HepG2 (cell line): ENCODE measurements at regions not wholly inside any gene's neighbourhood (a gene's known extent, or its start where the extent isn't known, plus 50 kb on each side); places are given as distances from the start of the nearest gene placed in this dataset.

ENCODE experiments used
- ATAC-seq: fragments of 200-7000 bp; cut with Tn5 transposase; 3 replicates; pipeline ENCODE4 v1.9.1; 2020; ENCODE audit warnings: mild to moderate bottlenecking, moderate library complexity
- BruUV-seq: library from RNA; stranded (reverse); fragments of 400-500 nt; replicated peaks from 2 replicates; lab custom pipeline; 2021; lab: Mats Ljungman, UMichigan
- CTCF ChIA-PET: fragments of 300-600 bp; formaldehyde crosslinking; extraction: SDS; loops from one replicate; lab custom pipeline; 2021; ENCODE audit warnings: low total read pairs, inconsistent platforms, low intra/inter-chr PET ratio; lab: Yijun Ruan, JAX
- POLR2A ChIA-PET: fragments of 350-600 bp; sonication (Branson Sonifier 250); formaldehyde crosslinking; loops from one replicate; lab custom pipeline; 2020; ENCODE audit warnings: antibody characterized with exemption, inconsistent platforms; lab: Yijun Ruan, JAX
- DNase-seq: peaks from one replicate; pipeline ENCODE4 v3.0.0-alpha.2; 2015; ENCODE audit warnings: low spot score
- FAIRE-seq: peaks from 3 replicates; lab custom pipeline; 2011; peaks lifted over from hg19 to GRCh38; lab: Jason Lieb, UNC
- H2AFZ ChIP-seq: one replicate; pipeline ENCODE4 v1.6.1; 2011; ENCODE audit warnings: low read length, inconsistent platforms
- H3K27ac ChIP-seq: fragments of 300-600 bp; 3 replicates; pipeline ENCODE4 v1.8.0; 2011; ENCODE audit warnings: mixed run types, mild to moderate bottlenecking, mixed read lengths, low read length, inconsistent platforms; ENCODE audit not compliant: insufficient read depth; ENCODE audit errors: extremely low read length
- H3K27me3 ChIP-seq, 2 experiments: fragments of 200-600 bp in 1 of 2; 2 replicates in 1 of 2; 3 replicates in 1 of 2; pipeline versions ENCODE4 v1.6.0 to v1.8.0; 2011; ENCODE audit warnings: low read length in 2 of 2, mild to moderate bottlenecking in 2 of 2, moderate library complexity in 2 of 2, inconsistent platforms in 1 of 2; ENCODE audit not compliant: insufficient read depth in 2 of 2, control insufficient read depth in 1 of 2
- H3K36me3 ChIP-seq, 2 experiments: fragments of 200-600 bp in 1 of 2; replicated peaks in 1 of 2; 2 replicates in 1 of 2; 3 replicates in 1 of 2; pipeline versions ENCODE4 v1.5.1 to v1.8.0; 2011; ENCODE audit warnings: low read length in 2 of 2, inconsistent platforms in 1 of 2; ENCODE audit not compliant: insufficient read depth in 2 of 2, control insufficient read depth in 1 of 2
- H3K4me1 ChIP-seq: 2 replicates; pipeline ENCODE4 v1.5.1; 2012; ENCODE audit warnings: low read length, inconsistent platforms; ENCODE audit not compliant: insufficient read depth
- H3K4me2 ChIP-seq: 2 replicates; pipeline ENCODE4 v1.6.0; 2011; ENCODE audit warnings: low read depth, low read length, inconsistent platforms
- H3K4me3 ChIP-seq, 3 experiments: fragments of 200-600 bp in 1 of 3; sonication (generic), shearing (Covaris generic) in 1 of 3; replicated peaks in 1 of 3; 2 replicates each; pipeline ENCODE4 v1.5.1; 2011 to 2016; ENCODE audit warnings: low read length in 3 of 3, inconsistent platforms in 2 of 3, low read depth in 2 of 3, mild to moderate bottlenecking in 2 of 3, control low read depth in 1 of 3, mixed read lengths in 1 of 3; ENCODE audit not compliant: insufficient read depth in 1 of 3
- H3K79me2 ChIP-seq: one replicate; pipeline ENCODE4 v1.6.1; 2011; ENCODE audit warnings: low read length, inconsistent platforms; ENCODE audit not compliant: insufficient read depth
- H3K9ac ChIP-seq: 2 replicates; pipeline ENCODE4 v1.6.0; 2011; ENCODE audit warnings: mild to moderate bottlenecking, low read depth, low read length, inconsistent platforms; ENCODE audit not compliant: insufficient read depth
- H3K9me3 ChIP-seq: 2 replicates; pipeline ENCODE4 v1.5.1; 2012; ENCODE audit warnings: mild to moderate bottlenecking, low read length
- H4K20me1 ChIP-seq: 2 replicates; pipeline ENCODE4 v1.6.0; 2011; ENCODE audit warnings: inconsistent platforms, mild to moderate bottlenecking, low read length, moderate library complexity; ENCODE audit not compliant: insufficient read depth
- CENPT ChIP-seq: sonication (generic); formaldehyde crosslinking; IDR thresholded peaks from 2 replicates; pipeline ENCODE4 v1.8.0; 2022; ENCODE audit warnings: low read depth, mild to moderate bottlenecking, moderate library complexity, missing genetic modification reagents
- EP300 ChIP-seq, 3 experiments: sonication (generic) in 1 of 3; formaldehyde crosslinking in 1 of 3; IDR thresholded peaks; 2 replicates each; pipeline versions ENCODE4 v1.5.1 to v1.6.1; 2011 to 2020; ENCODE audit warnings: low read depth in 2 of 3, low read length in 2 of 3, borderline replicate concordance in 1 of 3, improper control_type of control experiment in 1 of 3, mild to moderate bottlenecking in 1 of 3, missing genetic modification reagents in 1 of 3, moderate library complexity in 1 of 3
- HMG20A ChIP-seq: IDR thresholded peaks from 2 replicates; pipeline ENCODE4 v1.6.1; 2016; ENCODE audit warnings: borderline replicate concordance
- HMG20B ChIP-seq: conservative IDR thresholded peaks from 2 replicates; pipeline ENCODE4 v1.6.1; 2016; ENCODE audit warnings: missing genetic modification reagents, missing compliant biosample characterization
- KDM1A ChIP-seq: IDR thresholded peaks from 2 replicates; pipeline ENCODE4 v1.6.1; 2016; ENCODE audit warnings: missing compliant biosample characterization
- MBNL3 ChIP-seq: fragments of 250-450 bp; sonication (Bioruptor Pico); conservative IDR thresholded peaks from 2 replicates; pipeline ENCODE4 v1.8.0; 2022; ENCODE audit warnings: mild to moderate bottlenecking, inconsistent platforms
- PCBP1 ChIP-seq: fragments of 200-400 bp; formaldehyde crosslinking; IDR thresholded peaks from 2 replicates; pipeline ENCODE4 v1.6.1; 2017; ENCODE audit warnings: mild to moderate bottlenecking, low read depth, low read length, borderline replicate concordance
- RNF2 ChIP-seq: fragments of 450-650 bp; conservative IDR thresholded peaks from 2 replicates; pipeline ENCODE4 v1.6.1; 2016; ENCODE audit warnings: low read depth
- RXRB ChIP-seq: IDR thresholded peaks from 2 replicates; pipeline ENCODE4 v1.6.1; 2016; ENCODE audit warnings: borderline replicate concordance, missing genetic modification reagents, missing compliant biosample characterization
- SATB2 ChIP-seq: sonication (generic); formaldehyde crosslinking; IDR thresholded peaks from 2 replicates; pipeline ENCODE4 v1.5.0; 2020; ENCODE audit warnings: missing genetic modification reagents
- YY1 ChIP-seq: IDR thresholded peaks from 2 replicates; pipeline ENCODE4 v1.6.1; 2011; ENCODE audit warnings: low read length, low read depth, moderate library complexity, mild to moderate bottlenecking; ENCODE audit not compliant: insufficient read depth, insufficient replicate concordance
- ZNF3 ChIP-seq: IDR thresholded peaks from 2 replicates; pipeline ENCODE4 v1.7.0; 2017; ENCODE audit warnings: inconsistent platforms
- ZNF30 ChIP-seq: sonication (generic); formaldehyde crosslinking; IDR thresholded peaks from 2 replicates; pipeline ENCODE4 v1.5.0; 2020; ENCODE audit warnings: mild to moderate bottlenecking, missing genetic modification reagents
- ZNF773 ChIP-seq: sonication (generic); formaldehyde crosslinking; IDR thresholded peaks from 2 replicates; pipeline ENCODE4 v1.4.0; 2020; ENCODE audit warnings: missing genetic modification reagents, borderline replicate concordance
- WGBS: methylation state at CpG from one replicate; pipeline ENCODE4 v1.1.6; 2017; ENCODE audit warnings: low lambda C conversion rate; 5-methylcytosine and 5-hydroxymethylcytosine counted together
- in situ Hi-C: cut with HindIII; loops from 2 replicates; pipeline ENCODE4 v1.10.0; 2017; ENCODE audit warnings: low pct_unique_long_range_greater_than_20kb; ENCODE audit not compliant: extremely low pct_ligation_motif_present
- intact Hi-C: fragments of 100-400 bp; cut with micrococcal nuclease; formaldehyde crosslinking; loops from one replicate; pipeline ENCODE4 v1.10.0; 2022; ENCODE audit not compliant: unreplicated experiment
- TF ChIP-seq, protein P1 (sequence below): sonication (generic); formaldehyde crosslinking; IDR thresholded peaks from 2 replicates; pipeline ENCODE4 v1.4.0; 2020; ENCODE audit warnings: mild to moderate bottlenecking, missing genetic modification reagents
- TF ChIP-seq, protein P2 (sequence below): sonication (generic); formaldehyde crosslinking; IDR thresholded peaks from 2 replicates; pipeline ENCODE4 v1.4.0; 2020; ENCODE audit warnings: missing genetic modification reagents

DNA sequence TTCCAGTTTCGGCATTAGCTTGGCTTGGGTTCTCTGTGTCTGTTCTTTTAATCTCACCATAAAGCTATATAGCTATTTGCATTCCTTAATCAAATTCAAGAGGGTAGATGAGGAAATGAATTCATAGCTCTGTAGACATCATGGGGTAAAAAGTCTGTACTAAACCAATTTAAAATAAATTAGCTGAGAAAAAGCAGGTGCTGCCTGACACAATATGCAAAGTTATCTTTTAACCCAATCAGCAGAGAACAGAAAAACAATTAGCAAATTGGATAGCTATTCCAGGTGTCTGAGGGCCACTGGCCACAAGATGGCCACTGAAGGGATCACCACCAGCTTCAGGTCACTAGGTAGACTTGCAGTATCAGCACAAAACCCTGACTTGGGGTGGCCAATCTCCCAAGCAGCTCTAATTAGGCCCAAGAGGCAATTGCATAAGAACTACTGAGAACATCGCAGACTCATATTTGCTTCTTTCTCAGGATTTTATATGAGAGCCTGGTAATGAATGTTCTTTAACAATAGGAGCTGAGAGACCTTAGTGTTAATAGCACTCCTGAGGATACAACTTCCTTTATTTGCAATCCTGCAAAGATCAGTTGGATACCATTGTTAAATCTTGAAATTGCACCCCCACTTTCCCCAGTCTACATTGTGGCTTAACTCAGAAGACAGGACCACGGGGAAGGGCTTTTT lies 494.3 kb downstream of the PDCD6IP start:
- in situ Hi-C loops (no loop called here), intact Hi-C loops (no loop called here)
- H3K27me3 ChIP-seq, result no peaks in the 10 kb centered on the region
- no peak overlapping the region for H3K4me2 ChIP-seq
- H3K27ac ChIP-seq, result no peak overlapping the region
- no peak overlapping the region for H3K4me3 ChIP-seq
- ChIA-PET CTCF (no interaction called here), POLR2A (no interaction called here)
- H3K4me1 ChIP-seq, result no peaks in the 10 kb centered on the region
- no peaks in the 10 kb centered on the region for H4K20me1 ChIP-seq
- ATAC-seq (no peak), FAIRE-seq (no peak), DNase-seq (no peak)
- no TSS peak for BruUV-seq
- H3K36me3 ChIP-seq, result no peaks in the 10 kb centered on the region
- H3K9ac ChIP-seq, result no peak overlapping the region
- no peaks in the 10 kb centered on the region for H3K79me2 ChIP-seq
- TF ChIP-seq RXRB (no peak), KDM1A (CRISPR knock-in tag) (no peak), ZNF3 (CRISPR knock-in tag) (no peak), ZNF30 (CRISPR knock-in tag) (no peak), HMG20B (no peak), HMG20A (CRISPR knock-in tag) (no peak), CENPT (CRISPR knock-in tag) (no peak)
- TF ChIP-seq, protein P1, sequence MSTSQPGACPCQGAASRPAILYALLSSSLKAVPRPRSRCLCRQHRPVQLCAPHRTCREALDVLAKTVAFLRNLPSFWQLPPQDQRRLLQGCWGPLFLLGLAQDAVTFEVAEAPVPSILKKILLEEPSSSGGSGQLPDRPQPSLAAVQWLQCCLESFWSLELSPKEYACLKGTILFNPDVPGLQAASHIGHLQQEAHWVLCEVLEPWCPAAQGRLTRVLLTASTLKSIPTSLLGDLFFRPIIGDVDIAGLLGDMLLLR (CRISPR knock-in tag), result no peak
- WGBS, result 0% methylated on average over 3 of the region's 3 CpGs
- H3K9me3 ChIP-seq, result no peaks in the 10 kb centered on the region
- no peak overlapping the region for H2AFZ ChIP-seq

- Histone ChIP-seq H3K9me3 (no peaks in the 10 kb centered on the region), H3K27me3 (no peaks in the 10 kb centered on the region), H3K27ac (no peak overlapping the region), H3K79me2 (no peaks in the 10 kb centered on the region), H3K4me1 (no peaks in the 10 kb centered on the region), H2AFZ (no peak overlapping the region), H4K20me1 (no peaks in the 10 kb centered on the region), H3K4me2 (no peak overlapping the region), H3K36me3 (no peaks in the 10 kb centered on the region), H3K9ac (no peak overlapping the region), H3K4me3 (no peak overlapping the region)
- ChIA-PET CTCF (no interaction called here), POLR2A (no interaction called here)
- intact Hi-C loops, result no loop called here
- FAIRE-seq (no peak), ATAC-seq (no peak), DNase-seq (no peak)
- BruUV-seq, result no TSS peak
- in situ Hi-C loops, result no loop called here
- TF ChIP-seq, protein P2, sequence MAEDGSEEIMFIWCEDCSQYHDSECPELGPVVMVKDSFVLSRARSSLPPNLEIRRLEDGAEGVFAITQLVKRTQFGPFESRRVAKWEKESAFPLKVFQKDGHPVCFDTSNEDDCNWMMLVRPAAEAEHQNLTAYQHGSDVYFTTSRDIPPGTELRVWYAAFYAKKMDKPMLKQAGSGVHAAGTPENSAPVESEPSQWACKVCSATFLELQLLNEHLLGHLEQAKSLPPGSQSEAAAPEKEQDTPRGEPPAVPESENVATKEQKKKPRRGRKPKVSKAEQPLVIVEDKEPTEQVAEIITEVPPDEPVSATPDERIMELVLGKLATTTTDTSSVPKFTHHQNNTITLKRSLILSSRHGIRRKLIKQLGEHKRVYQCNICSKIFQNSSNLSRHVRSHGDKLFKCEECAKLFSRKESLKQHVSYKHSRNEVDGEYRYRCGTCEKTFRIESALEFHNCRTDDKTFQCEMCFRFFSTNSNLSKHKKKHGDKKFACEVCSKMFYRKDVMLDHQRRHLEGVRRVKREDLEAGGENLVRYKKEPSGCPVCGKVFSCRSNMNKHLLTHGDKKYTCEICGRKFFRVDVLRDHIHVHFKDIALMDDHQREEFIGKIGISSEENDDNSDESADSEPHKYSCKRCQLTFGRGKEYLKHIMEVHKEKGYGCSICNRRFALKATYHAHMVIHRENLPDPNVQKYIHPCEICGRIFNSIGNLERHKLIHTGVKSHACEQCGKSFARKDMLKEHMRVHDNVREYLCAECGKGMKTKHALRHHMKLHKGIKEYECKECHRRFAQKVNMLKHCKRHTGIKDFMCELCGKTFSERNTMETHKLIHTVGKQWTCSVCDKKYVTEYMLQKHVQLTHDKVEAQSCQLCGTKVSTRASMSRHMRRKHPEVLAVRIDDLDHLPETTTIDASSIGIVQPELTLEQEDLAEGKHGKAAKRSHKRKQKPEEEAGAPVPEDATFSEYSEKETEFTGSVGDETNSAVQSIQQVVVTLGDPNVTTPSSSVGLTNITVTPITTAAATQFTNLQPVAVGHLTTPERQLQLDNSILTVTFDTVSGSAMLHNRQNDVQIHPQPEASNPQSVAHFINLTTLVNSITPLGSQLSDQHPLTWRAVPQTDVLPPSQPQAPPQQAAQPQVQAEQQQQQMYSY (CRISPR knock-in tag), result no peak
- TF ChIP-seq MBNL3 (CRISPR knock-in tag), result no peak
- TF ChIP-seq YY1, result no peak
- TF ChIP-seq PCBP1, result no peak
- TF ChIP-seq EP300 (IDR thresholded peaks at IDR 0.05; ENCODE audit: low read depth in 2 of 2, low read length in 2 of 2), result no peak
- TF ChIP-seq EP300 (CRISPR knock-in tag; IDR thresholded peaks at IDR 0.05; ENCODE audit: borderline replicate concordance), result no peak
- no peak for TF ChIP-seq SATB2 (CRISPR knock-in tag)
- no peak for TF ChIP-seq ZNF773
- no peak for TF ChIP-seq RNF2
Measured at GRCh38 chr3:34294240-34294639, 495.8 kb downstream of the PDCD6IP start.
